BLaER1 treated with 17β-estradiol and CSF1 and Interleukin-3, amounts not matched to agents 10 nM and 100 nM (cell line): ENCODE measurements at regions not wholly inside any gene's neighbourhood (a gene's known extent, or its start where the extent isn't known, plus 50 kb on each side); places are given as distances from the start of the nearest gene placed in this dataset.

Experiments
- H3K27ac ChIP-seq, 11 experiments: shearing (Covaris generic); formaldehyde crosslinking; 2 replicates each; pipeline ENCODE4 v1.8.1; 2022
- H3K27me3 ChIP-seq, 11 experiments: shearing (Covaris generic); formaldehyde crosslinking; 2 replicates each; pipeline ENCODE4 v1.8.1; 2022
- H3K36me3 ChIP-seq, 11 experiments: shearing (Covaris generic); formaldehyde crosslinking; 2 replicates each; pipeline ENCODE4 v1.8.1; 2022
- H3K4me1 ChIP-seq, 10 experiments: shearing (Covaris generic); formaldehyde crosslinking; 2 replicates each; pipeline ENCODE4 v1.8.1; 2022
- H3K4me2 ChIP-seq, 11 experiments: shearing (Covaris generic); formaldehyde crosslinking; 2 replicates each; pipeline ENCODE4 v1.8.1; 2022
- H3K4me3 ChIP-seq, 10 experiments: shearing (Covaris generic); formaldehyde crosslinking; 2 replicates each; pipeline ENCODE4 v1.8.1; 2022
- H3K9ac ChIP-seq, 11 experiments: shearing (Covaris generic); formaldehyde crosslinking; 2 replicates each; pipeline ENCODE4 v1.8.1; 2022
- H3K9me3 ChIP-seq, 11 experiments: shearing (Covaris generic); formaldehyde crosslinking; replicated peaks in 1 of 11; 2 replicates each; pipeline ENCODE4 v1.8.1; 2022
- H4K20me1 ChIP-seq, 11 experiments: shearing (Covaris generic); formaldehyde crosslinking; 2 replicates each; pipeline ENCODE4 v1.8.1; 2022
- Cebpa-rat ChIP-seq, 11 experiments: shearing (Covaris generic); IDR thresholded peaks; 2 replicates each; pipeline ENCODE4 v1.8.1; 2022

- H3K9me3 ChIP-seq, result peaks cover 0 to 19% (median 0%) of the 10 kb centered on the region in 11 experiments; a peak in 5 of 22 replicates
- no peak overlapping the region for H3K9ac ChIP-seq
- no peaks in the 10 kb centered on the region for H3K36me3 ChIP-seq
- H3K4me1 ChIP-seq, result no peaks in the 10 kb centered on the region
- H3K27me3 ChIP-seq, result no peaks in the 10 kb centered on the region
- no peak overlapping the region for H3K4me2 ChIP-seq
- H3K4me3 ChIP-seq, result no peak overlapping the region
- TF ChIP-seq Cebpa-rat (IDR thresholded peaks at IDR 0.05), result no peak
- no peak overlapping the region for H3K27ac ChIP-seq
- no peaks in the 10 kb centered on the region for H4K20me1 ChIP-seq
Observed at GRCh38 chr13:74593688-74594087, 459.5 kb upstream of the KLF12 start.

GRCh38 chr13:74586847-74587246 lies 452.6 kb upstream of the KLF12 start:
- Histone ChIP-seq H3K36me3 (no peaks in the 10 kb centered on the region), H3K9ac (no peak overlapping the region), H3K27ac (no peak overlapping the region), H3K4me3 (no peak overlapping the region), H3K4me2 (no peak overlapping the region), H4K20me1 (no peaks in the 10 kb centered on the region), H3K27me3 (no peaks in the 10 kb centered on the region), H3K4me1 (no peaks in the 10 kb centered on the region), H3K9me3 (no peaks in the 10 kb centered on the region)
- no peak for TF ChIP-seq Cebpa-rat (IDR thresholded peaks at IDR 0.05)

GRCh38 chr13:74576420-74576819 lies 442.2 kb upstream of the KLF12 start:
- Histone ChIP-seq H4K20me1 (no peaks in the 10 kb centered on the region), H3K4me2 (peak overlapping the region in 2 of 11 experiments; percentile 69 to 70; a peak in 1 of 22 replicates), H3K27me3 (peaks cover 9 to 23% (median 17%) of the 10 kb centered on the region in 11 experiments; a peak in 15 of 22 replicates), H3K4me3 (no peak overlapping the region), H3K9ac (no peak overlapping the region), H3K4me1 (no peaks in the 10 kb centered on the region), H3K27ac (no peak overlapping the region), H3K36me3 (no peaks in the 10 kb centered on the region), H3K9me3 (no peaks in the 10 kb centered on the region)
- TF ChIP-seq Cebpa-rat (IDR thresholded peaks at IDR 0.05), result no peak

- Histone ChIP-seq H3K27me3 (peaks cover 9 to 23% (median 17%) of the 10 kb centered on the region in 11 experiments; a peak in 15 of 22 replicates), H3K4me1 (no peaks in the 10 kb centered on the region), H3K27ac (no peak overlapping the region), H4K20me1 (no peaks in the 10 kb centered on the region), H3K4me3 (peak overlapping the region; percentile 16 to 59 (median 39); a peak in 13 of 20 replicates), H3K9ac (no peak overlapping the region; a peak in 1 of 22 replicates), H3K9me3 (no peaks in the 10 kb centered on the region), H3K36me3 (no peaks in the 10 kb centered on the region), H3K4me2 (peak overlapping the region; percentile 54 to 70 (median 61))
- no peak for TF ChIP-seq Cebpa-rat (IDR thresholded peaks at IDR 0.05)
Observed at GRCh38 chr13:74575729-74576125, 441.5 kb upstream of the KLF12 start.

GRCh38 chr13:74574964-74575728 lies 440.9 kb upstream of the KLF12 start:
- Histone ChIP-seq H3K9ac (no peak overlapping the region), H3K4me2 (peak overlapping the region; percentile 54 to 70 (median 61))

GRCh38 chr13:74573654-74574053 lies 439.4 kb upstream of the KLF12 start:
- no peak overlapping the region for H3K4me3 ChIP-seq
- no peak overlapping the region for H3K9ac ChIP-seq
- H3K27ac ChIP-seq, result no peak overlapping the region
- no peaks in the 10 kb centered on the region for H3K9me3 ChIP-seq
- peaks cover 9 to 23% (median 17%) of the 10 kb centered on the region in 11 experiments; a peak in 15 of 22 replicates for H3K27me3 ChIP-seq
- no peaks in the 10 kb centered on the region for H3K4me1 ChIP-seq
- TF ChIP-seq Cebpa-rat (IDR thresholded peaks at IDR 0.05), result no peak
- H3K4me2 ChIP-seq, result no peak overlapping the region
- no peaks in the 10 kb centered on the region for H4K20me1 ChIP-seq
- H3K36me3 ChIP-seq, result no peaks in the 10 kb centered on the region

More at GRCh38 chr13:74574964-74575728, 440.9 kb upstream of the KLF12 start:
- H3K27ac ChIP-seq, result no peak overlapping the region
- no peaks in the 10 kb centered on the region for H4K20me1 ChIP-seq
- H3K9me3 ChIP-seq, result no peaks in the 10 kb centered on the region
- TF ChIP-seq Cebpa-rat (IDR thresholded peaks at IDR 0.05), result no peak
- H3K36me3 ChIP-seq, result no peaks in the 10 kb centered on the region
- peak overlapping the region; percentile 16 to 59 (median 39); a peak in 13 of 20 replicates for H3K4me3 ChIP-seq
- H3K4me1 ChIP-seq, result no peaks in the 10 kb centered on the region
- peaks cover 9 to 23% (median 17%) of the 10 kb centered on the region in 11 experiments; a peak in 15 of 22 replicates for H3K27me3 ChIP-seq

GRCh38 chr13:74571811-74572210 lies 437.6 kb upstream of the KLF12 start:
- Histone ChIP-seq H3K27ac (no peak overlapping the region), H3K4me2 (no peak overlapping the region), H3K36me3 (no peaks in the 10 kb centered on the region), H4K20me1 (no peaks in the 10 kb centered on the region), H3K9ac (no peak overlapping the region), H3K9me3 (no peaks in the 10 kb centered on the region), H3K27me3 (peaks cover 9 to 23% (median 17%) of the 10 kb centered on the region in 11 experiments; a peak in 15 of 22 replicates), H3K4me1 (no peaks in the 10 kb centered on the region), H3K4me3 (no peak overlapping the region)
- TF ChIP-seq Cebpa-rat (IDR thresholded peaks at IDR 0.05), result no peak

- Histone ChIP-seq H3K4me3 (no peak overlapping the region), H3K9ac (no peak overlapping the region), H3K4me2 (no peak overlapping the region), H3K9me3 (no peaks in the 10 kb centered on the region), H3K27me3 (peaks cover 8 to 14% (median 10%) of the 10 kb centered on the region in 11 experiments; a peak in 15 of 22 replicates), H3K27ac (no peak overlapping the region), H4K20me1 (no peaks in the 10 kb centered on the region), H3K36me3 (no peaks in the 10 kb centered on the region), H3K4me1 (no peaks in the 10 kb centered on the region)
- no peak for TF ChIP-seq Cebpa-rat (IDR thresholded peaks at IDR 0.05)
Observed at GRCh38 chr13:74570834-74571233, 436.6 kb upstream of the KLF12 start.

- H3K9ac ChIP-seq, result no peak overlapping the region
- no peaks in the 10 kb centered on the region for H4K20me1 ChIP-seq
- no peaks in the 10 kb centered on the region for H3K36me3 ChIP-seq
- no peaks in the 10 kb centered on the region for H3K4me1 ChIP-seq
- no peaks in the 10 kb centered on the region for H3K9me3 ChIP-seq
- TF ChIP-seq Cebpa-rat (IDR thresholded peaks at IDR 0.05), result no peak
- no peak overlapping the region for H3K27ac ChIP-seq
- no peak overlapping the region for H3K4me2 ChIP-seq
- peaks cover under 1 to 7% (median 2%) of the 10 kb centered on the region in 11 experiments; a peak in 14 of 22 replicates for H3K27me3 ChIP-seq
- H3K4me3 ChIP-seq, result no peak overlapping the region
Observed at GRCh38 chr13:74570046-74570445, 435.8 kb upstream of the KLF12 start.

- no peaks in the 10 kb centered on the region for H3K36me3 ChIP-seq
- H3K9ac ChIP-seq, result no peak overlapping the region
- no peaks in the 10 kb centered on the region for H3K4me1 ChIP-seq
- TF ChIP-seq Cebpa-rat (IDR thresholded peaks at IDR 0.05), result no peak
- no peak overlapping the region for H3K27ac ChIP-seq
- no peak overlapping the region for H3K4me2 ChIP-seq
- H3K27me3 ChIP-seq, result no peaks in the 10 kb centered on the region
- H4K20me1 ChIP-seq, result no peaks in the 10 kb centered on the region
- H3K4me3 ChIP-seq, result no peak overlapping the region
- no peaks in the 10 kb centered on the region for H3K9me3 ChIP-seq
Observed at GRCh38 chr13:74569251-74569650, 435.0 kb upstream of the KLF12 start.
